GM12875 (cell line): ENCODE measurements at regions not wholly inside any gene's neighbourhood (a gene's known extent, or its start where the extent isn't known, plus 50 kb on each side); places are given as distances from the start of the nearest gene placed in this dataset.

Source experiments
- H3K4me3 ChIP-seq: one replicate; pipeline ENCODE4 v1.5.1; 2011; ENCODE audit warnings: low read depth, low read length, control low read depth
- TF ChIP-seq, protein P1 (sequence below): IDR thresholded peaks from 2 replicates; pipeline ENCODE4 v1.5.1; 2011; ENCODE audit warnings: low read depth, mild to moderate bottlenecking, control low read depth, inconsistent platforms, low read length, moderate library complexity, borderline replicate concordance; ENCODE audit not compliant: insufficient read depth

DNA sequence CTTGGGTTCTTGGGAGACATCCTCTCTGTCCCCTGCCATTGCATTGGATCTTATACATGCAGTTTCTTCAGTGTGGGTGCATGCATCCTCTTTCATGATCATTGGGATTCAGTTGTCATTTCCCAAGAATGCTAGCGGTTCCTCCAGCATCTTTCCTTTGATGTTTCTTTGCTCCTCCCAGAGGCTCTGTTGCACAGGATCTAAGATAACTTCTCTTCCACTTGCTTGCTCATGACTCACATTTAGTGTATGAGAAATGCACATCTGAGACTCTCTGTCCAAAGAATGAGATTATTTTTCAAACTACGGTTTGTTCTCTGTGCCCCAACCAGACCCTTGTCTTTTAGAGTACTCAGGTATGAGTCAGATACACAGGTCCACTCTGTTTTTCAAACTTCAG is 197.1 kb downstream of the NDFIP2 start:
- no peak overlapping the region for H3K4me3 ChIP-seq
- TF ChIP-seq, protein P1, sequence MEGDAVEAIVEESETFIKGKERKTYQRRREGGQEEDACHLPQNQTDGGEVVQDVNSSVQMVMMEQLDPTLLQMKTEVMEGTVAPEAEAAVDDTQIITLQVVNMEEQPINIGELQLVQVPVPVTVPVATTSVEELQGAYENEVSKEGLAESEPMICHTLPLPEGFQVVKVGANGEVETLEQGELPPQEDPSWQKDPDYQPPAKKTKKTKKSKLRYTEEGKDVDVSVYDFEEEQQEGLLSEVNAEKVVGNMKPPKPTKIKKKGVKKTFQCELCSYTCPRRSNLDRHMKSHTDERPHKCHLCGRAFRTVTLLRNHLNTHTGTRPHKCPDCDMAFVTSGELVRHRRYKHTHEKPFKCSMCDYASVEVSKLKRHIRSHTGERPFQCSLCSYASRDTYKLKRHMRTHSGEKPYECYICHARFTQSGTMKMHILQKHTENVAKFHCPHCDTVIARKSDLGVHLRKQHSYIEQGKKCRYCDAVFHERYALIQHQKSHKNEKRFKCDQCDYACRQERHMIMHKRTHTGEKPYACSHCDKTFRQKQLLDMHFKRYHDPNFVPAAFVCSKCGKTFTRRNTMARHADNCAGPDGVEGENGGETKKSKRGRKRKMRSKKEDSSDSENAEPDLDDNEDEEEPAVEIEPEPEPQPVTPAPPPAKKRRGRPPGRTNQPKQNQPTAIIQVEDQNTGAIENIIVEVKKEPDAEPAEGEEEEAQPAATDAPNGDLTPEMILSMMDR: no peak

DNA sequence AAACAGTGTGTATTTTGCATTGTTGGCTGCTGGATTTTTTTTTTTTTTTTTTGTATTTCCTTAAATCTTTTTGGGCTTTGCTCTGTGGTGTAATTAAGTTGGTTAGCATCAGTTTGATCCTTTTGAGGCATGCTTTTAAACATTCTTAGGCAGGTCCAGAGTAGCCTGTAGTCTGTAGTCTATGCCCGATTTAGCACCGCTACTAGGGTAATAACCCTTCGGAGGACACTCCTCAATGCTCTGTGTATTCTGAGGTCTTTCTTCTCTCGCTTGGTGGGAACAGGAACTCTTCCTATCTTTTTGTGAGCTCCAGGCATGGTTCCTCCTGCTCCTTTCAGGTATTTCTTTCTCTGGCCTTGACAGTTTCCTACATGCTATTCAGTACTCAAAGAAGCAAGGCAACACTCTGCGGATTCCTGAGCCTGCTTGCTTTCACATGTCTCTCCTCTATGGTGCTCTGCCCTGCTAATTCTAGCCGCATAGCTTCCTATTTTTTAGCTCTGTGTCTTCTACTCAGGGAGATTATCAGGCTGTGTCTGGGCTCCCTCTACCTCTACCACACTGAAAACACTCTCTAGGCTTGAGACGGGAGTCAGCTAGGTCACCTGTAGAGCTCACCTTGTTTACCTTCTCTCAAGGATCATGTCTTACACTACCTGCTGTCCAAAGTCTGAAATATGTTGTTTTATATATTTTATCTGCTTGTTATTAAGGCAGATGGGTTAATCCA is 195.1 kb downstream of the NDFIP2 start:
- TF ChIP-seq, protein P1: no peak
- no peak overlapping the region for H3K4me3 ChIP-seq

DNA sequence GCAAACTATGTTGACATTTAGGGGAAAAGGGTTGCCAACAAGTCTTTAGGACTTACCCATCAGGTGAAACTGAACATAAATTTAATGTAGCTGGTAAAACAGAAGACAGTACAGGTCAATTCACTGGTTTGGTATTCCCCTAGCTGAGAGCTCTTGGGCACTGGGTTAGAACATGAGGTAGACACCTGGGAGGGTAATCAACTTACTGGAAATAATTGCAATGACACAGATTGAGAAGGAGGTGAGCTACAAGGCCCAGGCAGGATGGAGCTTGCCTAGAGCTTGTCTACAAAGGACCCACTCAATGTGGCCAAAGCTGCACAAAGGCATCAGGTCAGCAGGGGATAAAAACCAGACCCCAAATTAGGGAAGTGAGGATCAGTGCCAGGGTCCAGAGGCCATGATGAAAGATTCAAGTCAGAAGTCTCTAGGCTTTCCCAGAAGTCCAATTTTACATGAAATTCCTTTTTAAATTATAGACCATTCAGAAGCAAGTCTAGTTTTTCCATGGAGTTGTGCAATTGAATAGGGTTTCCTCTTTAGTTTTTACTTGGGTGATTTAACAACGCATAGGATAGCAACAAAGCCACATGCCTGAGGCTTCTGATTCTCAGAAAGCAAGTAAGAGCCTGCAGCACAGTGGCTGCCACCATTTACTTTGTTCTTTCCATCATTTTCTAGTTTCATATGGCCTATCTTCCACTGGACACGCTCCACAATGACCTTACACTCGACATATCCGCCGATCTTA is 194.0 kb downstream of the NDFIP2 start:
- no peak overlapping the region for H3K4me3 ChIP-seq
- TF ChIP-seq, protein P1: no peak

DNA sequence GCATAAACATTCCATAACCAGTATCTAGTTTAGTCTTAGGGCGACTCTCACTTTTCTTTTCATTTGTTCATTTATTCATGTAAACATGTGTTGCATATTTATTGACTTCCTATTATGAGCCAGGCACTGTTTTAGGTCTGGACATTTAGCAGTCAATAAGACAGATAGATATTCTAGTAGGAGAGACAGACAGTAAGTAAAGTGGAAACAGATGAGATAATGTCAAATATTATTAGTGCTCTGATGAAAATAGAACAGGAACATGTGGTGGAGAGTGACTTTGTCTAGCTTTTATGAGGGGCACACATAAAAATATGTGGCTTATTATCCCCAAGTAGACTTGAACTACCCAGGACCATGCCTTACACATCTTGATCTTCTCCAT is 193.0 kb downstream of the NDFIP2 start:
- TF ChIP-seq, protein P1: no peak
- H3K4me3 ChIP-seq: no peak overlapping the region

DNA sequence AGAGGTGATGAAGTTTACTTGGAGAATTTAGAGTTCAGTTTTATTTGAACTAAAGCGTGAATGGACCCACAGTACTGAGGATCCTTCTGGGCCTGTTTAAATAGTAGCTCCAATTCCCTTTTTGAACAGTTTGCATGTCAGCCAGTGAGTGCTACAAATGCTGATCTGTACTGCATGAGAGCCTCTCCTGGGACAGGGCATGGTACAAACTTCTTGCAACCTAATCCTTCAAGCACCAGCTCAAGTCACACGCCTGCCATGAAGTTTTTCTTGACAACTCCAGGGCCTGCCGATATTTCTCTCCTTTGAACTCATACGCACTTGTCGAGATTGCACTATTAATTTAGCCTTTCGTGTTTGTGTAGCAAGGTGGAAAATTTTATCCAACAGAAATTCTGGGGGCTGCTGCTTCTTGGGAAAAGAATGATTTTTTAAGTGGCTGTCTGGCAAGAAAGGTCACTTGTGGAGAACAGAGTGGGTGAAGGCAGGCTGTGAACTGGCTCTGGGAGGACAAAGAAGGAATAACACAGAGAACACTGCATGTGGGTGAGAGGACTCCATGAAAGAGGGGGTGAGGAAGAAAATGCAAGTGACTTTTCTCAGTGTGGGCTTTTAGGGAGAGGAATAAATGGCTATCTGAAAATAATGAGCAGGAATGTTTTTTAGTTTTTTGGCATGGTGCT is 192.5 kb downstream of the NDFIP2 start:
- no peak overlapping the region for H3K4me3 ChIP-seq
- TF ChIP-seq, protein P1: no peak

DNA sequence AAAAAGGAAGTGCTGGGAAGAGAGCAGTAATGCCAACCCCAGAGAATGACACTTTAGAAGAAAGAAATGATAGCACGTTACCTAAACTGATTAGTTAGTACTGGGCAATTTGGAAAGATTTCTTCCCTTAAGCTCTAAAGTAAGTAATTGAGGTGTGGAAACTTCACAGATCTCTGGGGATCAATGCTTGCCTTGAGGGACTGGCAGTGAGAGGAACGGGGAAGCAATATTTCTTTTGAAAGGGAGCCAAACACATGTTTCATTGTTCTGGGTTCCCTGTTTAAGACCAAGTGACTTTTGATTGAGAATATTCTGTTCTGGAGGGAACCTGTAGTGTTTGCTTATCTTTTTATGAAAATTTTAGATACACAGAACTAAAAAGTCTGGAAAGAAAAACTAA is 190.5 kb downstream of the NDFIP2 start:
- no peak overlapping the region for H3K4me3 ChIP-seq
- TF ChIP-seq, protein P1: no peak
